Nephron progenitor cell (in vitro differentiated cells): ENCODE measurements at regions not wholly inside any gene's neighbourhood (a gene's known extent, or its start where the extent isn't known, plus 50 kb on each side); places are given as distances from the start of the nearest gene placed in this dataset.

Experiments
- DNase-seq: peaks from one replicate; pipeline ENCODE4 v3.0.0; 2021
- H3K27ac Mint-ChIP-seq: 2 replicates; pipeline ENCODE4 v1.8.0; 2021; ENCODE audit warnings: mild to moderate bottlenecking, moderate library complexity, mixed read lengths
- H3K27me3 Mint-ChIP-seq: 2 replicates; pipeline ENCODE4 v1.8.0; 2021; ENCODE audit warnings: mild to moderate bottlenecking, low read depth, mixed read lengths; ENCODE audit not compliant: poor library complexity
- H3K36me3 Mint-ChIP-seq: 2 replicates; pipeline ENCODE4 v1.8.0; 2021; ENCODE audit warnings: low read depth, mixed read lengths
- H3K4me1 Mint-ChIP-seq: 2 replicates; pipeline ENCODE4 v1.8.0; 2021; ENCODE audit warnings: mixed read lengths
- H3K4me3 Mint-ChIP-seq: 2 replicates; pipeline ENCODE4 v1.8.0; 2021; ENCODE audit warnings: mild to moderate bottlenecking, moderate library complexity, mixed read lengths
- H3K9me3 Mint-ChIP-seq: 2 replicates; pipeline ENCODE4 v1.8.0; 2021; ENCODE audit warnings: mild to moderate bottlenecking, moderate library complexity, mixed read lengths
- TF ChIP-seq, protein P1 (sequence below): fragments of 200-600 bp; sonication (generic); IDR thresholded peaks from 2 replicates; pipeline ENCODE4 v1.5.0; 2021; ENCODE audit warnings: antibody characterized with exemption

DNA sequence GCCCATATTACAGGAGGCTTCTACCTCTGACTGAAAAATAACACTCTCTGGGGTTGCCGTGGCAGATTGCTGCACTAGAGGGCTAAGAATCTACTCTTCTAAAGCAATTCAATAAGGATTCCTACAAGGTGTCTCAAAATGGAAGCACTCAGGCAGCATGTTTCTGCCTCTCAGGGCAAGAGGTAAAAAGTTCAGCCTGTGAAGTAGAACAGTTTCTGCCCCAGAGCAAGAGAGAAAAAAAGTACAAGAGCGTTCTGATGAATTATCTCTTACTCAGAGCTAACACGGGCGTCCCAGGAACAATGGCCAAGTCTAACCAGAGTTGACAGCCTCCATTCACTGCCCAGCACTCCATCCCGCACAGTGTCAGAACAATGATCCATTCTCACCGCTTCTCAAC, 71.3 kb upstream of the TES start:
- peaks cover 52% of the 10 kb centered on the region for H3K4me1 Mint-ChIP-seq
- no peaks in the 10 kb centered on the region for H3K27me3 Mint-ChIP-seq
- no peak overlapping the region for H3K4me3 Mint-ChIP-seq
- TF ChIP-seq, protein P1, sequence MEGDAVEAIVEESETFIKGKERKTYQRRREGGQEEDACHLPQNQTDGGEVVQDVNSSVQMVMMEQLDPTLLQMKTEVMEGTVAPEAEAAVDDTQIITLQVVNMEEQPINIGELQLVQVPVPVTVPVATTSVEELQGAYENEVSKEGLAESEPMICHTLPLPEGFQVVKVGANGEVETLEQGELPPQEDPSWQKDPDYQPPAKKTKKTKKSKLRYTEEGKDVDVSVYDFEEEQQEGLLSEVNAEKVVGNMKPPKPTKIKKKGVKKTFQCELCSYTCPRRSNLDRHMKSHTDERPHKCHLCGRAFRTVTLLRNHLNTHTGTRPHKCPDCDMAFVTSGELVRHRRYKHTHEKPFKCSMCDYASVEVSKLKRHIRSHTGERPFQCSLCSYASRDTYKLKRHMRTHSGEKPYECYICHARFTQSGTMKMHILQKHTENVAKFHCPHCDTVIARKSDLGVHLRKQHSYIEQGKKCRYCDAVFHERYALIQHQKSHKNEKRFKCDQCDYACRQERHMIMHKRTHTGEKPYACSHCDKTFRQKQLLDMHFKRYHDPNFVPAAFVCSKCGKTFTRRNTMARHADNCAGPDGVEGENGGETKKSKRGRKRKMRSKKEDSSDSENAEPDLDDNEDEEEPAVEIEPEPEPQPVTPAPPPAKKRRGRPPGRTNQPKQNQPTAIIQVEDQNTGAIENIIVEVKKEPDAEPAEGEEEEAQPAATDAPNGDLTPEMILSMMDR, result no peak
- DNase-seq, result no peak
- H3K9me3 Mint-ChIP-seq, result no peaks in the 10 kb centered on the region
- H3K36me3 Mint-ChIP-seq, result no peaks in the 10 kb centered on the region
- peak overlapping the region; percentile 40 for H3K27ac Mint-ChIP-seq

DNA sequence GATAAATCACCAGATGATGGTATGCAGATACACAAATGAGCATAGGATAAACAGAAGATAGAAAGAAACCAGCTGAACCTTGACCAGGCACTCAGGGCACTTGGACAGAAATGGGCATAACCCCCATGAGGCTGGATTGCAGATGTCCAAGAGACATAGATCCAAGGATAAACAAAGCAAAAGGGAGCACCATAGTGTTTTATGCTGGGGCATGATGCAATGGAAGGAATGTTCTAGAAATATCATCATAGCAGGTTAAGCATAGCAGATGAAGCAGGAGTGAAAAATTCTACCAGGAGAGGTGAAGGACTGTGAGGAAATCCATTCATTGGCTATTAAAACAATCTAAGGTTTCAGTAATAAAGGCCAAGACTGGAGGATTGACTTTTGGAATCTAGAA, 70.5 kb upstream of the TES start:
- Mint-ChIP-seq H3K4me3 (no peak overlapping the region), H3K36me3 (no peaks in the 10 kb centered on the region), H3K27ac (peak overlapping the region; percentile 21), H3K4me1 (peaks cover 51% of the 10 kb centered on the region), H3K27me3 (no peaks in the 10 kb centered on the region), H3K9me3 (no peaks in the 10 kb centered on the region)
- TF ChIP-seq, protein P1, result no peak
- DNase-seq, result no peak

DNA sequence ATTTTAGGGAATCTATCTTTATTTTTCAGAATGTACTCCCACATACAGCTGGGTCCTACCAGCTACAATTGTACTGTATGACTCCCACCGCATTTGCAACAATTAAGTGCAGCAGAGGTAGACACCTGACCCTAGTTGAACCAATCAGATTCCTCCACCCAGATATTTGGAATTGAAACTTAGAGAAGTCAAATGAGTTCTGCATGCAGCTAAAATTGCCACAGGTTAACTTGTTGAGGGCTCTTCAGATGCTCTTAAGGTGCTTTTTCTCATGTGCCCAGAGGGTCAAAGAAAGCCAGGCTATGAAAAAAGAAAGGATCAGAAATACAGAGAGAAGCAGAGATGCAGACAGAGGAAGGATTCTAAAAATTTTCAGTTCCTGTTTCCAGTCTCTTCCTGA, 68.0 kb upstream of the TES start:
- DNase-seq, result no peak
- no peaks in the 10 kb centered on the region for H3K9me3 Mint-ChIP-seq
- no peaks in the 10 kb centered on the region for H3K36me3 Mint-ChIP-seq
- no peaks in the 10 kb centered on the region for H3K27me3 Mint-ChIP-seq
- no peak overlapping the region for H3K4me3 Mint-ChIP-seq
- no peak overlapping the region for H3K27ac Mint-ChIP-seq
- H3K4me1 Mint-ChIP-seq, result peaks cover 44% of the 10 kb centered on the region
- TF ChIP-seq, protein P1, result no peak

DNA sequence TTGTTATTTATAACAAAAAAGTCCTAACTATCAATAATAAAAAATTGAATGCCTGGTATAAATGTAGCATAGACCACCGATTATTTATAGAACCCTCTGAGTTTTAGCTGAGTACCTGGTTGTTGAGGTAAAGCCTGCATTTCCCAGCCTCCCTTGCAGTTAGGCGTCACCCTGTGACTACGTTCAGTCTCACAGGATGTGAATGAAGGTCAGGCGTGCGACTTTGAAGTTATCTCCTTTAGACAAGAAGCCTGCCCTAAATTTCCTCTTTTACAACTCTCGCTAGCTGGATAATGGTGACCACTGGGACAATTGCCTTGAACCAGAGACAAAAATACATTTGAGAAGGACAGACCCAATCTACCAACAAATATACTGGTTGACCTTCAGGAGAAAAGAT, 67.5 kb upstream of the TES start:
- H3K4me1 Mint-ChIP-seq, result peaks cover 44% of the 10 kb centered on the region
- no peak overlapping the region for H3K4me3 Mint-ChIP-seq
- TF ChIP-seq, protein P1, result no peak
- no peaks in the 10 kb centered on the region for H3K36me3 Mint-ChIP-seq
- H3K9me3 Mint-ChIP-seq, result no peaks in the 10 kb centered on the region
- H3K27ac Mint-ChIP-seq, result no peak overlapping the region
- no peaks in the 10 kb centered on the region for H3K27me3 Mint-ChIP-seq
- DNase-seq, result no peak

DNA sequence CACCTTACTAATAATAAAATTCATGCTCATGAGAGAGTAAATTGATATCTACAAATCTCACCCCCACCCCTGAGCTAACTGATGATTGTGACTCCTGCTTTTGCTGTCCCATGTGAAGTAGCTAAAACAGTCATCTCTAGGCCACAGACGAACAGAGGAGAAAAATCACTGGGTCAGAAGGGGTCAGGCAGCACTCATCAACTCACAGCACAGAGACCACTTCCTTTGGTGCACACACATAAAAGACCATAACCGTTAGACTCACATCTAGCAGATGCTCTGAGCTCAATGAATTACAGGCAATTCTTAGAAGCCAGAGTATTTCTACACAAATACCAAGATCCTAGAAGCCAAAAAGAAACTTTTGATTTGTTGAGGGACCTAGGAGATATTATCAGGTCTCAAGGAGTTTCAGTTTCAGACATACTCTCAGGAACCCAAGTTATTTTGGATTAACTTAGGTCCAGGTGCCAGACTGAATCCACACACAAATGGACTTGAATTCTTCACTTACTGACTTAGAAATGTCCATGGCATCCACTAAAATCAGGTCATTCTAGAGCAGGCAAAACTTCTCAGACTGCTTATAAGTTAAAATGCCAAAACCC, 65.0 kb upstream of the TES start:
- Mint-ChIP-seq H3K27ac (peak overlapping the region; percentile 5), H3K36me3 (no peaks in the 10 kb centered on the region), H3K4me1 (peaks cover 23% of the 10 kb centered on the region), H3K27me3 (peaks cover 2% of the 10 kb centered on the region), H3K4me3 (no peak overlapping the region), H3K9me3 (no peaks in the 10 kb centered on the region)
- no peak for DNase-seq
- TF ChIP-seq, protein P1, result no peak

DNA sequence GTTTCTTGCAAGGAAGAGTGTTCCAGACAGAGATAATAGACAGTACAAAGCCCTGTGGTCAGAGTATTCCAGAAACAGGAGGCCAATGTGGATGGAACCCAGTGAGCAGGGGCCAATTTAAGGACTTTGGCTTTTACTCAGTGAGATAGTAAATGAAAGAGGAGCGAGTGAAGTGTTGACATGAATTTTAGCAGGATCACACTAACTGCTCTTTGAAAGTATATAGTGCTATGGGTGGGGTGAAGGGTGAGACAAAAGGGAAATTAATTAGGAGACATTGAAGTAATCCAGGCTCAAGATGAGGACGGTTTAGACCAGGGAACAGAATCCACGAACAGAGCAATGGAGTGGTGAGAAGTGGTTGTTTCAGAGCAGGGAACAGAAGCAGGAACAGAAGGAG, 62.2 kb upstream of the TES start:
- H3K4me3 Mint-ChIP-seq, result no peak overlapping the region
- no peaks in the 10 kb centered on the region for H3K36me3 Mint-ChIP-seq
- no peak for DNase-seq
- TF ChIP-seq, protein P1, result no peak
- no peak overlapping the region for H3K27ac Mint-ChIP-seq
- H3K9me3 Mint-ChIP-seq, result no peaks in the 10 kb centered on the region
- H3K27me3 Mint-ChIP-seq, result peaks cover 2% of the 10 kb centered on the region
- peaks cover 6% of the 10 kb centered on the region for H3K4me1 Mint-ChIP-seq
